ENCODE measurements at regions not wholly inside any gene's neighbourhood (a gene's known extent, or its start where the extent isn't known, plus 50 kb on each side); places are given as distances from the start of the nearest gene placed in this dataset.
A peak's percentile ranks its signal among the peaks of the same experiment; 100 is the strongest.
"Not testable (repeated sequence)": the region's sequence is repeated elsewhere in the genome, so short reads cannot be mapped to it uniquely, and the experiment has no call there.

GRCh38 chr1:194707074-194707473 lies 1520.7 kb upstream of the B3GALT2 start:
- no peak for DNase-seq (ENCODE audit: low spot score)

GRCh38 chr1:194705123-194705854 lies 1518.9 kb upstream of the B3GALT2 start:
- no peak for DNase-seq (ENCODE audit: low spot score)

GRCh38 chr1:194698908-194699318 lies 1512.5 kb upstream of the B3GALT2 start:
- DNase-seq (ENCODE audit: low spot score) = no peak

- DNase-seq (ENCODE audit: low spot score) = no peak
Observed at GRCh38 chr1:194693244-194693643, 1506.8 kb upstream of the B3GALT2 start.

GRCh38 chr1:194684636-194685035 lies 1498.2 kb upstream of the B3GALT2 start:
- no peak for DNase-seq (ENCODE audit: low spot score)

- peak; percentile 84 for DNase-seq (ENCODE audit: low spot score)
Observed at GRCh38 chr1:194658090-194658439, 1471.7 kb upstream of the B3GALT2 start.

- no peak for DNase-seq (ENCODE audit: low spot score)
Observed at GRCh38 chr1:194654956-194655355, 1468.5 kb upstream of the B3GALT2 start.

GRCh38 chr1:194653385-194653784 lies 1467.0 kb upstream of the B3GALT2 start:
- DNase-seq (ENCODE audit: low spot score) = no peak

- DNase-seq (ENCODE audit: low spot score) = no peak
Observed at GRCh38 chr1:194647118-194647517, 1460.7 kb upstream of the B3GALT2 start.

GRCh38 chr1:194644528-194644927 lies 1458.1 kb upstream of the B3GALT2 start:
- DNase-seq (ENCODE audit: low spot score) = no peak

- no peak for DNase-seq (ENCODE audit: low spot score)
Observed at GRCh38 chr1:194640322-194640721, 1453.9 kb upstream of the B3GALT2 start.

- DNase-seq (ENCODE audit: low spot score) = peak; percentile 11
Observed at GRCh38 chr1:194629011-194629410, 1442.6 kb upstream of the B3GALT2 start.

GRCh38 chr1:194624833-194625232 lies 1438.4 kb upstream of the B3GALT2 start:
- no peak for DNase-seq (ENCODE audit: low spot score)

- DNase-seq (ENCODE audit: low spot score) = no peak
Observed at GRCh38 chr1:194618101-194618500, 1431.7 kb upstream of the B3GALT2 start.

- not testable (repeated sequence) for DNase-seq (ENCODE audit: low spot score)
Observed at GRCh38 chr1:194617272-194617671, 1430.9 kb upstream of the B3GALT2 start.

- no peak for DNase-seq (ENCODE audit: low spot score)
Observed at GRCh38 chr1:194616835-194617234, 1430.4 kb upstream of the B3GALT2 start.

GRCh38 chr1:194602184-194602583 lies 1415.8 kb upstream of the B3GALT2 start:
- no peak for DNase-seq (ENCODE audit: low spot score)

- DNase-seq (ENCODE audit: low spot score) = no peak
Observed at GRCh38 chr1:194600716-194601115, 1414.3 kb upstream of the B3GALT2 start.

- DNase-seq (ENCODE audit: low spot score) = no peak
Observed at GRCh38 chr1:194598098-194598497, 1411.7 kb upstream of the B3GALT2 start.

- no peak for DNase-seq (ENCODE audit: low spot score)
Observed at GRCh38 chr1:194586302-194586701, 1399.9 kb upstream of the B3GALT2 start.

- DNase-seq (ENCODE audit: low spot score) = no peak
Observed at GRCh38 chr1:194584052-194584451, 1397.6 kb upstream of the B3GALT2 start.

GRCh38 chr1:194570476-194570875 lies 1384.1 kb upstream of the B3GALT2 start:
- DNase-seq (ENCODE audit: low spot score) = no peak

GRCh38 chr1:194568610-194569009 lies 1382.2 kb upstream of the B3GALT2 start:
- peak; percentile 26 for DNase-seq (ENCODE audit: low spot score)

GRCh38 chr1:194548071-194548470 lies 1361.7 kb upstream of the B3GALT2 start:
- no peak for DNase-seq (ENCODE audit: low spot score)
